H1 (cell line): ENCODE measurements at regions not wholly inside any gene's neighbourhood (a gene's known extent, or its start where the extent isn't known, plus 50 kb on each side); places are given as distances from the start of the nearest gene placed in this dataset.
"Not testable (repeated sequence)": the region's sequence is repeated elsewhere in the genome, so short reads cannot be mapped to it uniquely, and the experiment has no call there.

Source experiments
- CTCF ChIA-PET: fragments of 300-600 bp; sonication (Branson Sonifier 250); formaldehyde crosslinking; loops from one replicate; lab custom pipeline; 2021; ENCODE audit not compliant: partially characterized antibody; lab: Charles Lee
- POLR2A ChIA-PET: fragments of 300-600 bp; sonication (Branson Sonifier 250); formaldehyde crosslinking; loops from one replicate; lab custom pipeline; 2021; ENCODE audit warnings: inconsistent platforms; ENCODE audit not compliant: partially characterized antibody; lab: Charles Lee
- DNase-seq, 2 experiments: peaks; one replicate each; pipeline versions ENCODE4 v3.0.0 to v3.0.0-alpha.2; 2010 to 2022; ENCODE audit warnings: low spot score in 2 of 2, low read depth in 1 of 2, mixed read lengths in 1 of 2
- FAIRE-seq: peaks from 2 replicates; lab custom pipeline; 2011; peaks lifted over from hg19 to GRCh38; lab: Jason Lieb, UNC
- H2AFZ ChIP-seq: 2 replicates; pipeline ENCODE4 v1.8.1; 2012; ENCODE audit warnings: low read length, inconsistent platforms
- H2AK5ac ChIP-seq: 2 replicates; pipeline ENCODE4 v1.6.1; 2013; ENCODE audit warnings: low read depth, low read length
- H2BK120ac ChIP-seq: replicated peaks from 2 replicates; pipeline ENCODE3; 2013; ENCODE audit warnings: low read depth, low read length, inconsistent platforms
- H2BK12ac ChIP-seq: 2 replicates; pipeline ENCODE4 v1.6.1; 2013; ENCODE audit warnings: low read depth, low read length
- H2BK15ac ChIP-seq: 2 replicates; pipeline ENCODE4 v1.6.1; 2013; ENCODE audit warnings: low read length
- H2BK20ac ChIP-seq: 2 replicates; pipeline ENCODE4 v1.6.1; 2013; ENCODE audit warnings: low read length
- H2BK5ac ChIP-seq: 2 replicates; pipeline ENCODE4 v1.6.1; 2013; ENCODE audit warnings: low read depth, low read length
- H3K14ac ChIP-seq: 2 replicates; pipeline ENCODE4 v1.6.1; 2013; ENCODE audit warnings: inconsistent platforms; ENCODE audit not compliant: insufficient read length
- H3K18ac ChIP-seq: 2 replicates; pipeline ENCODE4 v1.6.1; 2013; ENCODE audit warnings: low read length; ENCODE audit errors: extremely low read depth
- H3K23ac ChIP-seq: 2 replicates; pipeline ENCODE4 v1.6.1; 2013; ENCODE audit warnings: inconsistent platforms; ENCODE audit not compliant: insufficient read length
- H3K23me2 ChIP-seq: 2 replicates; pipeline ENCODE4 v1.6.1; 2013; ENCODE audit warnings: low read depth, low read length
- H3K27ac ChIP-seq: 2 replicates; pipeline ENCODE4 v1.6.1; 2011; ENCODE audit warnings: low read depth, low read length, inconsistent platforms
- H3K27me3 ChIP-seq, 4 experiments: replicated peaks in 1 of 4; 1 replicate in 1 of 4; 2 replicates in 3 of 4; pipeline versions ENCODE4 v1.6.1 to v1.8.1; 2011 to 2013; ENCODE audit warnings: low read length in 3 of 4, mild to moderate bottlenecking in 3 of 4, inconsistent platforms in 2 of 4, mixed read lengths in 2 of 4, moderate library complexity in 1 of 4; ENCODE audit not compliant: control insufficient read depth in 3 of 4, insufficient read depth in 3 of 4; ENCODE audit errors: extremely low read depth in 1 of 4
- H3K36me3 ChIP-seq, 4 experiments: 2 replicates each; pipeline versions ENCODE4 v1.6.1 to v1.8.1; 2011 to 2013; ENCODE audit warnings: mild to moderate bottlenecking in 4 of 4, low read length in 3 of 4, moderate library complexity in 2 of 4, control low read depth in 1 of 4, inconsistent platforms in 1 of 4; ENCODE audit not compliant: insufficient read depth in 4 of 4, control insufficient read depth in 2 of 4
- H3K4ac ChIP-seq: replicated peaks from 2 replicates; pipeline ENCODE3; 2013; ENCODE audit warnings: low read length, low read depth, mixed read lengths, inconsistent platforms; ENCODE audit not compliant: insufficient read length
- H3K4me1 ChIP-seq, 4 experiments: replicated peaks in 1 of 4; 1 replicate in 1 of 4; 2 replicates in 3 of 4; pipeline versions ENCODE4 v1.6.1 to v1.8.1; 2011 to 2013; ENCODE audit warnings: low read length in 3 of 4, inconsistent platforms in 2 of 4, mixed read lengths in 1 of 4; ENCODE audit not compliant: insufficient read depth in 4 of 4, control insufficient read depth in 3 of 4
- H3K4me2 ChIP-seq, 2 experiments: 2 replicates each; pipeline versions ENCODE4 v1.6.1 to v1.8.1; 2011 to 2013; ENCODE audit warnings: low read depth in 2 of 2, low read length in 2 of 2, control low read depth in 1 of 2, inconsistent platforms in 1 of 2, mild to moderate bottlenecking in 1 of 2; ENCODE audit not compliant: insufficient read depth in 1 of 2
- H3K4me3 ChIP-seq, 4 experiments: fragments of 200-600, 300-600 bp in 1 of 4; sonication (generic), shearing (Covaris generic), sonication (Bioruptor Twin) in 1 of 4; 2 replicates each; pipeline versions ENCODE4 v1.5.1 to v1.8.1; 2011 to 2016; ENCODE audit warnings: low read length in 4 of 4, low read depth in 3 of 4, control low read depth in 2 of 4, inconsistent platforms in 2 of 4, mild to moderate bottlenecking in 2 of 4, mixed read lengths in 1 of 4, moderate library complexity in 1 of 4; ENCODE audit not compliant: insufficient read depth in 2 of 4; ENCODE audit errors: extremely low read depth in 1 of 4
- H3K56ac ChIP-seq: replicated peaks from 2 replicates; pipeline ENCODE3; 2013; ENCODE audit warnings: low read depth, mild to moderate bottlenecking, mixed read lengths, low read length, inconsistent platforms; ENCODE audit not compliant: insufficient read length
- H3K79me1 ChIP-seq: 2 replicates; pipeline ENCODE4 v1.6.1; 2013; ENCODE audit warnings: low read depth, low read length, control low read depth
- H3K79me2 ChIP-seq, 2 experiments: 2 replicates each; pipeline versions ENCODE4 v1.6.1 to v1.8.1; 2012 to 2013; ENCODE audit warnings: low read length in 2 of 2, mild to moderate bottlenecking in 2 of 2, inconsistent platforms in 1 of 2; ENCODE audit not compliant: insufficient read depth in 2 of 2, control insufficient read depth in 1 of 2
- H3K9ac ChIP-seq, 4 experiments: replicated peaks in 1 of 4; 1 replicate in 1 of 4; 2 replicates in 3 of 4; pipeline versions ENCODE4 v1.6.1 to v1.8.1; 2011 to 2013; ENCODE audit warnings: low read depth in 3 of 4, low read length in 3 of 4, control low read depth in 2 of 4, mild to moderate bottlenecking in 2 of 4, moderate library complexity in 2 of 4, inconsistent platforms in 1 of 4; ENCODE audit errors: extremely low read depth in 1 of 4
- H3K9me3 ChIP-seq, 2 experiments: 2 replicates each; pipeline versions ENCODE4 v1.6.1 to v1.8.1; 2012 to 2013; ENCODE audit warnings: mild to moderate bottlenecking in 2 of 2, moderate library complexity in 2 of 2, control low read depth in 1 of 2, inconsistent platforms in 1 of 2, low read depth in 1 of 2, low read length in 1 of 2, mixed read lengths in 1 of 2; ENCODE audit not compliant: insufficient read depth in 2 of 2
- H4K20me1 ChIP-seq, 2 experiments: replicated peaks in 1 of 2; 2 replicates each; pipeline versions ENCODE3 to v1.8.1; 2011 to 2013; ENCODE audit warnings: inconsistent platforms in 2 of 2, low read length in 2 of 2, mild to moderate bottlenecking in 1 of 2; ENCODE audit not compliant: insufficient read depth in 2 of 2, control insufficient read depth in 1 of 2
- H4K5ac ChIP-seq: 2 replicates; pipeline ENCODE4 v1.6.1; 2013; ENCODE audit warnings: low read length, low read depth, mixed read lengths, inconsistent platforms; ENCODE audit not compliant: insufficient read length
- H4K8ac ChIP-seq: 2 replicates; pipeline ENCODE4 v1.8.0; 2013; ENCODE audit warnings: mild to moderate bottlenecking, moderate library complexity, low read length, inconsistent platforms; ENCODE audit not compliant: insufficient read depth; ENCODE audit errors: extremely low read depth
- H4K91ac ChIP-seq: replicated peaks from 2 replicates; pipeline ENCODE3; 2013; ENCODE audit warnings: low read length, mixed read lengths, inconsistent platforms; ENCODE audit not compliant: insufficient read length
- WGBS, 2 experiments: shearing (Covaris generic) in 1 of 2; methylation state at CpG; one replicate each; pipeline versions ENCODE4 v1.1.6 to v1.1.7; 2013 to 2015; ENCODE audit warnings: low lambda C conversion rate in 2 of 2, mixed read lengths in 2 of 2, inconsistent platforms in 1 of 2, low coverage in 1 of 2, missing lambda C conversion rate in 1 of 2; ENCODE audit not compliant: insufficient replicate concordance in 2 of 2, insufficient coverage in 1 of 2, insufficient read length in 1 of 2; ENCODE audit errors: extremely low coverage in 1 of 2, missing lambda C conversion rate in 1 of 2; 5-methylcytosine and 5-hydroxymethylcytosine counted together

DNA sequence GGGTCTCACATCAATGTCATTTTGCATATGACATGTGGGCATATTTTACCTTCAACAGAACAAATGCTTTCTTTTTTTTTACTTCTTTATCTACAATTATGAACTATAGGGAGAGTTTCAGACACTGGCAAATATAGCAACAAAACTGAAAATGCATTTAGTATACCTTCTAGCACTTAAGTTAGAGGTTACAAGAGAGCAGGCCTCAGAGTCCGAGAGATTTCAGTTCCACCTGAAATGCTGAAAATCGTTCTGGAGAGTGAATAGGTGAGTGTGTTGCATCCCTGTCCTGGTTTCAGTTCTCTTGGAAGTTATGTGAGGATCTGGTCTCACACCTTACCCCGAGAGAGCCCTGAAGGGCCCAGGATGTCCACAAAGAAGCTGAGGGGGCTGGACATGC lies 337.8 kb upstream of the FRG1 start:
- H3K27me3 ChIP-seq, H3K4ac ChIP-seq, H3K56ac ChIP-seq, H3K14ac ChIP-seq, H4K5ac ChIP-seq, H2BK15ac ChIP-seq, H2AFZ ChIP-seq, H4K91ac ChIP-seq, H3K9ac ChIP-seq, H3K23me2 ChIP-seq, H2BK5ac ChIP-seq, CTCF ChIA-PET, H3K79me1 ChIP-seq, H3K4me3 ChIP-seq, H3K79me2 ChIP-seq, H2AK5ac ChIP-seq, H4K8ac ChIP-seq, DNase-seq, H2BK20ac ChIP-seq, H4K20me1 ChIP-seq, H3K36me3 ChIP-seq, H2BK120ac ChIP-seq, FAIRE-seq, H3K4me2 ChIP-seq, POLR2A ChIA-PET, H3K9me3 ChIP-seq, H2BK12ac ChIP-seq, H3K23ac ChIP-seq, H3K18ac ChIP-seq, H3K4me1 ChIP-seq, H3K27ac ChIP-seq: not testable (repeated sequence)
- WGBS, 2 experiments: 85% methylated on average over 3 of the region's 3 CpGs; no CpG with 5 or more reads in 1 of the 2 experiments

GRCh38 chr4:189610571-189610970 lies 330.1 kb upstream of the FRG1 start:
- H2BK12ac ChIP-seq, FAIRE-seq, H3K56ac ChIP-seq, H3K27ac ChIP-seq, H2AFZ ChIP-seq, H2BK120ac ChIP-seq, CTCF ChIA-PET, H3K4me3 ChIP-seq, H3K4me2 ChIP-seq, H3K18ac ChIP-seq, H3K79me1 ChIP-seq, H2BK15ac ChIP-seq, H3K4ac ChIP-seq, H3K9ac ChIP-seq, H3K27me3 ChIP-seq, H3K23ac ChIP-seq, DNase-seq, H4K8ac ChIP-seq, H3K23me2 ChIP-seq, POLR2A ChIA-PET, H4K91ac ChIP-seq, H4K20me1 ChIP-seq, H3K36me3 ChIP-seq, H2BK5ac ChIP-seq, H3K79me2 ChIP-seq, H3K4me1 ChIP-seq, H2BK20ac ChIP-seq, H3K14ac ChIP-seq, H2AK5ac ChIP-seq, H4K5ac ChIP-seq: not testable (repeated sequence)
- 84% methylated on average over 4 of the region's 4 CpGs; no CpG with 5 or more reads in 1 of the 2 experiments for WGBS, 2 experiments
- peaks cover 0 to 11% of the 10 kb centered on the region in 2 experiments; a peak in 1 of 4 replicates for H3K9me3 ChIP-seq
